IMR-90 (cell line): ENCODE measurements at regions not wholly inside any gene's neighbourhood (a gene's known extent, or its start where the extent isn't known, plus 50 kb on each side); places are given as distances from the start of the nearest gene placed in this dataset.

ENCODE experiments used
- ATAC-seq: fragments of 200-7000 bp; cut with Tn5 transposase; 2 replicates; pipeline ENCODE4 v1.9.1; 2020; ENCODE audit warnings: low read depth, mild to moderate bottlenecking, moderate library complexity
- BruUV-seq: library from RNA; stranded (reverse); fragments of 400-500 nt; replicated peaks from 2 replicates; lab custom pipeline; 2021; lab: Mats Ljungman, UMichigan
- CTCF ChIA-PET: fragments of 300-600 bp; formaldehyde crosslinking; extraction: SDS; loops from one replicate; lab custom pipeline; 2021; ENCODE audit warnings: antibody characterized with exemption; lab: Yijun Ruan, JAX
- POLR2A ChIA-PET: fragments of 300-600 bp; sonication (Branson Sonifier 250); formaldehyde crosslinking; loops from one replicate; lab custom pipeline; 2022; ENCODE audit warnings: antibody characterized with exemption; ENCODE audit not compliant: unreplicated experiment; lab: Charles Lee
- DNase-seq: peaks from one replicate; pipeline ENCODE4 v3.0.0; 2013
- H2AFZ ChIP-seq: replicated peaks from 2 replicates; pipeline ENCODE3; 2013; ENCODE audit warnings: low read length, mild to moderate bottlenecking; ENCODE audit not compliant: poor library complexity
- H2AK5ac ChIP-seq: 2 replicates; pipeline ENCODE4 v1.6.1; 2013; ENCODE audit warnings: low read depth, low read length, inconsistent platforms
- H2AK9ac ChIP-seq: replicated peaks from 2 replicates; pipeline ENCODE3; 2013; ENCODE audit warnings: mild to moderate bottlenecking, low read depth, low read length, moderate library complexity; ENCODE audit not compliant: poor library complexity
- H2BK120ac ChIP-seq: 2 replicates; pipeline ENCODE4 v1.6.1; 2013; ENCODE audit warnings: low read depth, low read length, inconsistent platforms
- H2BK15ac ChIP-seq: 3 replicates; pipeline ENCODE4 v1.6.1; 2013; ENCODE audit warnings: low read depth, low read length, inconsistent platforms
- H2BK20ac ChIP-seq: 2 replicates; pipeline ENCODE4 v1.6.1; 2013; ENCODE audit warnings: low read depth, mild to moderate bottlenecking, inconsistent platforms, low read length, moderate library complexity
- H2BK5ac ChIP-seq: 2 replicates; pipeline ENCODE4 v1.6.1; 2013; ENCODE audit warnings: mild to moderate bottlenecking, low read depth, low read length, inconsistent platforms; ENCODE audit not compliant: poor library complexity, severe bottlenecking
- H3K14ac ChIP-seq: replicated peaks from 2 replicates; pipeline ENCODE4 v1.6.1; 2013; ENCODE audit warnings: low read depth, low read length, inconsistent platforms
- H3K18ac ChIP-seq: 2 replicates; pipeline ENCODE4 v1.6.1; 2013; ENCODE audit warnings: low read depth, low read length, control low read depth
- H3K23ac ChIP-seq: 2 replicates; pipeline ENCODE4 v1.6.1; 2013; ENCODE audit warnings: low read depth, low read length, inconsistent platforms
- H3K27ac ChIP-seq: 2 replicates; pipeline ENCODE4 v1.5.1; 2013; ENCODE audit warnings: mild to moderate bottlenecking, control low read depth, low read length; ENCODE audit not compliant: insufficient read depth
- H3K27me3 ChIP-seq: 2 replicates; pipeline ENCODE4 v1.6.1; 2013; ENCODE audit warnings: low read length; ENCODE audit not compliant: control insufficient read depth, insufficient read depth
- H3K36me3 ChIP-seq: 2 replicates; pipeline ENCODE4 v1.6.1; 2013; ENCODE audit warnings: low read length, mixed read lengths; ENCODE audit not compliant: control insufficient read depth, insufficient read depth
- H3K4ac ChIP-seq: 2 replicates; pipeline ENCODE4 v1.6.1; 2013; ENCODE audit warnings: low read depth, low read length, inconsistent platforms
- H3K4me1 ChIP-seq: 2 replicates; pipeline ENCODE4 v1.6.1; 2013; ENCODE audit warnings: low read length, mixed read lengths; ENCODE audit not compliant: control insufficient read depth, insufficient read depth
- H3K4me2 ChIP-seq: 2 replicates; pipeline ENCODE4 v1.6.1; 2013; ENCODE audit warnings: low read depth, mild to moderate bottlenecking, control low read depth, low read length, moderate library complexity
- H3K4me3 ChIP-seq: 2 replicates; pipeline ENCODE4 v1.5.1; 2013; ENCODE audit warnings: low read depth, mild to moderate bottlenecking, control low read depth, low read length, moderate library complexity; ENCODE audit not compliant: insufficient read depth
- H3K56ac ChIP-seq: 2 replicates; pipeline ENCODE4 v1.6.1; 2013; ENCODE audit warnings: low read length, inconsistent platforms; ENCODE audit not compliant: insufficient read depth; ENCODE audit errors: extremely low read depth
- H3K79me1 ChIP-seq, 2 experiments: 2 replicates each; pipeline ENCODE4 v1.6.1; 2013; ENCODE audit warnings: low read length in 2 of 2, inconsistent platforms in 1 of 2, low read depth in 1 of 2
- H3K9ac ChIP-seq: 2 replicates; pipeline ENCODE4 v1.6.1; 2013; ENCODE audit warnings: low read depth, low read length, control low read depth
- H3K9me1 ChIP-seq: 2 replicates; pipeline ENCODE4 v1.6.1; 2013; ENCODE audit warnings: low read length, inconsistent platforms; ENCODE audit not compliant: insufficient read depth
- H3K9me3 ChIP-seq: 2 replicates; pipeline ENCODE4 v1.6.1; 2013; ENCODE audit warnings: low read length; ENCODE audit not compliant: control insufficient read depth, insufficient read depth
- H4K20me1 ChIP-seq: 2 replicates; pipeline ENCODE4 v1.6.1; 2013; ENCODE audit warnings: low read length, inconsistent platforms; ENCODE audit not compliant: insufficient read depth
- H4K5ac ChIP-seq: 2 replicates; pipeline ENCODE4 v1.6.1; 2013; ENCODE audit warnings: mild to moderate bottlenecking, low read depth, low read length, control low read depth
- H4K8ac ChIP-seq, 2 experiments: 2 replicates each; pipeline ENCODE4 v1.6.1; 2013; ENCODE audit warnings: low read depth in 2 of 2, low read length in 2 of 2, control low read depth in 1 of 2, inconsistent platforms in 1 of 2
- H4K91ac ChIP-seq: 2 replicates; pipeline ENCODE4 v1.6.1; 2013; ENCODE audit warnings: low read depth, low read length, inconsistent platforms; ENCODE audit not compliant: insufficient read depth
- CEBPB ChIP-seq: IDR thresholded peaks from 2 replicates; pipeline ENCODE4 v1.6.1; 2012; ENCODE audit warnings: low read depth, low read length, improper control_type of control experiment
- MXI1 ChIP-seq: IDR thresholded peaks from 2 replicates; pipeline ENCODE4 v1.6.1; 2012; ENCODE audit warnings: low read depth, mild to moderate bottlenecking, low read length, moderate library complexity, borderline replicate concordance
- WGBS, 2 experiments: methylation state at CpG; one replicate each; pipeline versions ENCODE4 v1.1.5 to v1.1.7; 2013; ENCODE audit warnings: missing lambda C conversion rate in 2 of 2; ENCODE audit not compliant: insufficient read length in 1 of 2; ENCODE audit errors: extremely low coverage in 2 of 2; 5-methylcytosine and 5-hydroxymethylcytosine counted together
- dilution Hi-C: fragments of 300-500 bp; cut with HindIII; formaldehyde crosslinking; loops from one replicate; pipeline ENCODE4 v1.14.3; 2018; ENCODE audit warnings: low sequenced_read_pairs; ENCODE audit not compliant: unreplicated experiment
- in situ Hi-C: fragments of 300-500 bp; cut with MboI; formaldehyde crosslinking; loops from 3 replicates; pipeline ENCODE4 v1.14.3; 2019; ENCODE audit warnings: low sequenced_read_pairs, inconsistent platforms, mixed read lengths
- intact Hi-C: fragments of 100-400 bp; cut with micrococcal nuclease; formaldehyde crosslinking; loops from 2 replicates; pipeline ENCODE4 v1.10.0; 2022

- Histone ChIP-seq H3K27me3 (no peaks in the 10 kb centered on the region), H3K56ac (no peak overlapping the region), H3K9me1 (peaks cover 4% of the 10 kb centered on the region; the same call in 1 of the 2 replicates), H3K36me3 (no peaks in the 10 kb centered on the region), H2BK120ac (no peak overlapping the region), H3K4ac (no peak overlapping the region), H4K91ac (no peak overlapping the region), H3K27ac (no peak overlapping the region), H3K14ac (no peak overlapping the region), H2AK9ac (no peak overlapping the region), H3K4me1 (peaks cover 3% of the 10 kb centered on the region), H3K79me1 (no peaks in the 10 kb centered on the region), H3K18ac (no peak overlapping the region), H2BK5ac (no peak overlapping the region), H2AFZ (no peak overlapping the region), H3K23ac (no peak overlapping the region), H3K4me3 (no peak overlapping the region), H4K5ac (no peak overlapping the region), H4K20me1 (no peaks in the 10 kb centered on the region), H2BK20ac (no peak overlapping the region), H3K9ac (no peak overlapping the region), H4K8ac (no peak overlapping the region), H2BK15ac (no peak overlapping the region), H2AK5ac (no peak overlapping the region), H3K4me2 (no peak overlapping the region), H3K9me3 (no peaks in the 10 kb centered on the region)
- POLR2A ChIA-PET = no interaction called here
- no TSS peak for BruUV-seq
- in situ Hi-C loops = no loop called here
- TF ChIP-seq CEBPB = no peak
- no peak for TF ChIP-seq MXI1
- DNase-seq (no peak), ATAC-seq (no peak)
- WGBS, 2 experiments = 67% methylated on average over 2 of the region's 2 CpGs; no CpG with 5 or more reads in 1 of the 2 experiments
- dilution Hi-C loops = no loop called here
- CTCF ChIA-PET = interaction anchor here (1.2 kb wide), 1 partner anchor 9 kb away, joined by 5 read pairs; no protein-coding TSS in a partner anchor
- intact Hi-C loops = no loop called here
Measured at GRCh38 chr5:58117542-58117941, 342.3 kb downstream of the PLK2 start.
